AG10803 (cell line): ENCODE measurements at regions not wholly inside any gene's neighbourhood (a gene's known extent, or its start where the extent isn't known, plus 50 kb on each side); places are given as distances from the start of the nearest gene placed in this dataset.

Experiments
- DNase-seq: peaks from one replicate; pipeline ENCODE4 v3.0.0; 2010; ENCODE audit warnings: low read depth
- H3K4me3 ChIP-seq: 2 replicates; pipeline ENCODE4 v1.5.1; 2011; ENCODE audit warnings: mild to moderate bottlenecking, low read length, control low read depth
- CTCF ChIP-seq: conservative IDR thresholded peaks from 2 replicates; pipeline ENCODE4 v1.5.1; 2011; ENCODE audit warnings: mild to moderate bottlenecking, low read length, control low read depth, inconsistent platforms

DNA sequence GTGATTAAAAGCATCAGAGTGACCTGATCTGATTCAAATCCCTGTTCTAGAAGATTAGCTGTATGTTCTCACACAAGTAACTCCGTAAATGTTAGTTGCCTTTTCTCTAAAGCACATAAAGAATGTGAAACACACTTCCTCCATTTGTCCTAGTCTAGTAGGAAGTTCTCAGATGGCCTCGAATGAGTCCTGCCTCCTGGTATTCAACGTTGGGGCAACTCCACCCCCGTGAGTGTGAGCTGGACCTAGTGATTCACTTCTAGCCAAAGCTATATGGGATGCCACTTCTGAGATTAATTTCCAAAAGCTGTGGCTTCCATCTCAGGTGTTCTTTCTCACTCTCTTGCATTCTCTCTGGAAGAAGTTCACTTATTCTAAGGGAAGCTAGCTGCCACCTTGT lies 267.6 kb downstream of the GPATCH2 start:
- no peak for DNase-seq
- no peak for TF ChIP-seq CTCF
- H3K4me3 ChIP-seq = no peak overlapping the region

DNA sequence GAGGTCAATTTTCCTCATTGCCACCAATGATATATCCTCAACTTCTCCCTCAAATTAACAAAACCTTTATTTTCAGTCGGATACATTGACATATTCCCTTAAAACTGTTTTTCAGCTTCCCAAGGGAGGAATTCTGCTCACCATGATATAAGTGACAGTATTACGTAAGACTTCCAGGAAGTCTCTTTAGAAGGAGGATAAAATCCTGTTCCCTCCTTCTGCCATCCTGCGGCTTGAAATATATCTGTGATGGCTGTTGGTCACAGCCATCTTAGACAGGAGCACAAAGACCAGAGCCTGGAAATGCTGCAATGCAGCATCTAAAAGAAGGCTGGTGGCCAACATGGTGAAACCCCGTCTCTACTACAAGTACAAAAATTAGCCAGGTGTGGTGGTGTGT lies 270.4 kb downstream of the GPATCH2 start:
- no peak overlapping the region for H3K4me3 ChIP-seq
- no peak for DNase-seq
- no peak for TF ChIP-seq CTCF

GRCh38 chr1:217354895-217355294 lies 276.0 kb downstream of the GPATCH2 start:
- H3K4me3 ChIP-seq = no peak overlapping the region
- DNase-seq = no peak
- TF ChIP-seq CTCF = no peak

GRCh38 chr1:217348960-217349664 lies 281.8 kb downstream of the GPATCH2 start:
- DNase-seq = no peak
- no peak overlapping the region for H3K4me3 ChIP-seq
- no peak for TF ChIP-seq CTCF

DNA sequence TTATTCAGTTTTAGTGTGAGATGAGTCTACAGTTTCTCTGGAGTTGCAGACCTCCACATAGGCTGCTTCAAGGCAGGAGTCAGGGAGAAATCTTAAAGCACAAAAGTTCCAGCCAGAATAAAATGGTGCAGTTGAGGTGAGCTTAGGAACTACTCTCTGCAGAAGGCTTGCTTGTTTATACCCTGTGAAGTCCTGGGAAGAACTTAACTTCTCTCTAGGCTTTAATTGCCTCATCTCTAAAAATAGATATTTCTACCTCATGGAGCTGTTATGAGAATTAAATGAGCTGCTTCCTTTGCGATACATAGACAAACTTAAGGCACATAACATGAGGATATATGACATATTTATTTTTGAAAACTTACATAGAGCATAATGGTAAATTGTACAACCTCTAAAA lies 286.2 kb downstream of the GPATCH2 start:
- no peak for DNase-seq
- no peak for TF ChIP-seq CTCF
- no peak overlapping the region for H3K4me3 ChIP-seq

- TF ChIP-seq CTCF = no peak
- H3K4me3 ChIP-seq = no peak overlapping the region
- no peak for DNase-seq
These were observed 287.0 kb downstream of the GPATCH2 start for GRCh38 chr1:217343907-217344306.

DNA sequence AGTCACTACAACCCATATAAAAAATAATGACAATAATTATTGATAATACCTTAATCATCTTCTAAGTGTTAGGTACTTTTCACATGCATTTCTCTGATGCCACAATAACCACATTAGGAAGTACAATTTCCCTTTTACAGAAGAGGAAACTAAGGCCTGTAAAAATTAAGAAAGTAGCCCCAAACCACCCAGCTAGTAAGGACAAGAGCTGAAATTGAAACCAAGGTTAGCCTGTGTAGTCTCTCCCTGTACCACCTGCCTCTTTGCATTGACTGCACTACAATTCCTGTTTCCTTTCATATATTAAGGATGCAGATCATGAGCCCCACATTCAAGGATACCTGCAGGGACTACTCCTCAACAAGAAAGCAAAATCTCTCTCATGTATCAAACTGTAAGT lies 288.8 kb downstream of the GPATCH2 start:
- DNase-seq = no peak
- H3K4me3 ChIP-seq = no peak overlapping the region
- no peak for TF ChIP-seq CTCF
